A549 (cell line): ENCODE measurements at regions not wholly inside any gene's neighbourhood (a gene's known extent, or its start where the extent isn't known, plus 50 kb on each side); places are given as distances from the start of the nearest gene placed in this dataset.
A peak's percentile ranks its signal among the peaks of the same experiment; 100 is the strongest.

Experiments used
- ATAC-seq, 2 experiments: fragments of 200-7000 bp in 1 of 2; fragments of >200 bp in 1 of 2; cut with Nextera tagmentation in 1 of 2; cut with Tn5 transposase in 1 of 2; 3 replicates each; pipeline versions ENCODE4 v1.8.0 to v1.9.1; 2018 to 2020; ENCODE audit warnings: mild to moderate bottlenecking in 1 of 2, moderate library complexity in 1 of 2
- CTCF ChIA-PET: fragments of 300-600 bp; sonication (Branson Sonifier 250); formaldehyde crosslinking; extraction: SDS; loops from one replicate; lab custom pipeline; 2021; ENCODE audit warnings: antibody characterized with exemption, inconsistent platforms; lab: Yijun Ruan, JAX
- POLR2A ChIA-PET: fragments of 350-600 bp; formaldehyde crosslinking; extraction: SDS; loops from one replicate; lab custom pipeline; 2021; ENCODE audit warnings: antibody characterized with exemption, inconsistent platforms; lab: Yijun Ruan, JAX
- DNase-seq, 2 experiments: peaks; one replicate each; pipeline versions ENCODE4 v3.0.0 to v3.0.0-alpha.2; 2011 to 2016; ENCODE audit warnings: low read depth in 1 of 2, low spot score in 1 of 2
- FAIRE-seq: peaks from 2 replicates; lab custom pipeline; 2011; peaks lifted over from hg19 to GRCh38; lab: Jason Lieb, UNC
- H3K27ac ChIP-seq, 2 experiments: fragments of >200 bp; sonication (Bioruptor Twin); formaldehyde crosslinking; 3 replicates each; pipeline ENCODE4 v1.5.1; 2016 to 2017
- H3K4me1 ChIP-seq: fragments of >200 bp; sonication (Bioruptor Twin); formaldehyde crosslinking; 3 replicates; pipeline ENCODE4 v1.6.1; 2016
- H3K4me2 ChIP-seq: fragments of >200 bp; sonication (Bioruptor Twin); formaldehyde crosslinking; 3 replicates; pipeline ENCODE4 v1.6.1; 2016
- H3K4me3 ChIP-seq: fragments of >200 bp; sonication (Bioruptor Twin); formaldehyde crosslinking; 3 replicates; pipeline ENCODE4 v1.5.1; 2016
- H3K9me3 ChIP-seq: fragments of >200 bp; sonication (Bioruptor Twin); formaldehyde crosslinking; 3 replicates; pipeline ENCODE4 v1.6.1; 2016
- ATOH8 ChIP-seq: fragments of 250-450 bp; sonication (Bioruptor Pico); IDR thresholded peaks from 2 replicates; pipeline ENCODE4 v1.5.0; 2020; ENCODE audit warnings: low read depth, mild to moderate bottlenecking, moderate library complexity
- BCL3 ChIP-seq: fragments of >200 bp; sonication (Bioruptor Twin); formaldehyde crosslinking; IDR thresholded peaks from 3 replicates; pipeline ENCODE4 v1.6.1; 2016
- CBX8 ChIP-seq: fragments of 200-600 bp; sonication (generic); IDR thresholded peaks from 2 replicates; pipeline ENCODE4 v1.6.1; 2016
- CHD2 ChIP-seq: fragments of 150-350 bp; IDR thresholded peaks from 2 replicates; pipeline ENCODE4 v1.6.1; 2014; ENCODE audit warnings: low read length; ENCODE audit not compliant: partially characterized antibody
- CTCF ChIP-seq: fragments of >200 bp; sonication (Bioruptor Twin); formaldehyde crosslinking; IDR thresholded peaks from 3 replicates; pipeline ENCODE4 v1.5.1; 2016
- ESRRA ChIP-seq: fragments of 150-350 bp; IDR thresholded peaks from 2 replicates; pipeline ENCODE4 v1.6.1; 2014; ENCODE audit warnings: mild to moderate bottlenecking, low read length, borderline replicate concordance
- FOSL2 ChIP-seq, 2 experiments: fragments of 450-650 bp in 1 of 2; fragments of >200 bp in 1 of 2; sonication (Bioruptor Twin) in 1 of 2; formaldehyde crosslinking; IDR thresholded peaks; 2 replicates each; pipeline versions ENCODE4 v1.5.0 to v1.6.1; 2016 to 2020; ENCODE audit warnings: mild to moderate bottlenecking in 1 of 2, moderate library complexity in 1 of 2
- HES2 ChIP-seq: fragments of >200 bp; sonication (Bioruptor Twin); formaldehyde crosslinking; IDR thresholded peaks from 2 replicates; pipeline ENCODE4 v1.6.1; 2016
- HEYL ChIP-seq: fragments of 250-450 bp; sonication (Bioruptor Pico); IDR thresholded peaks from 2 replicates; pipeline ENCODE4 v1.8.0; 2021; ENCODE audit warnings: mild to moderate bottlenecking, moderate library complexity
- HOXB5 ChIP-seq: fragments of 250-450 bp; sonication (Bioruptor Pico); IDR thresholded peaks from 2 replicates; pipeline ENCODE4 v1.5.0; 2020; ENCODE audit warnings: mild to moderate bottlenecking, moderate library complexity
- JUN ChIP-seq, 2 experiments: fragments of >200 bp; sonication (Bioruptor Twin); formaldehyde crosslinking; IDR thresholded peaks; 2 replicates in 1 of 2; 3 replicates in 1 of 2; pipeline ENCODE4 v1.6.1; 2016 to 2017
- KDM1A ChIP-seq: fragments of 200-600 bp; sonication (generic); IDR thresholded peaks from 2 replicates; pipeline ENCODE4 v1.6.1; 2016; ENCODE audit warnings: low read depth, mild to moderate bottlenecking
- KDM5A ChIP-seq: fragments of 200-600 bp; sonication (generic); IDR thresholded peaks from 2 replicates; pipeline ENCODE4 v1.6.1; 2016; ENCODE audit warnings: antibody characterized with exemption, mild to moderate bottlenecking
- MAFK ChIP-seq: fragments of 450-650 bp; IDR thresholded peaks from 2 replicates; pipeline ENCODE4 v1.6.1; 2014; ENCODE audit not compliant: partially characterized antibody
- MAZ ChIP-seq: fragments of 150-350 bp; IDR thresholded peaks from 2 replicates; pipeline ENCODE4 v1.6.1; 2014; ENCODE audit warnings: antibody characterized with exemption, low read depth, low read length, borderline replicate concordance
- MYC ChIP-seq: IDR thresholded peaks from 2 replicates; pipeline ENCODE4 v1.6.1; 2012; ENCODE audit warnings: mild to moderate bottlenecking, inconsistent platforms, low read length, improper control_type of control experiment, borderline replicate concordance
- NR3C1 ChIP-seq: fragments of >200 bp; sonication (Bioruptor Twin); formaldehyde crosslinking; IDR thresholded peaks from 3 replicates; pipeline ENCODE4 v1.6.1; 2017
- PBX3 ChIP-seq: IDR thresholded peaks from 2 replicates; pipeline ENCODE4 v1.6.1; 2012
- PHF8 ChIP-seq: fragments of 200-600 bp; sonication (generic); IDR thresholded peaks from 2 replicates; pipeline ENCODE4 v1.6.1; 2016; ENCODE audit warnings: low read depth, mild to moderate bottlenecking, antibody characterized with exemption, moderate library complexity, borderline replicate concordance
- POLR2A ChIP-seq: IDR thresholded peaks from 2 replicates; pipeline ENCODE4 v1.6.1; 2012; ENCODE audit warnings: mild to moderate bottlenecking, low read length
- RFX5 ChIP-seq: fragments of 450-650 bp; IDR thresholded peaks from 2 replicates; pipeline ENCODE4 v1.7.1; 2014; ENCODE audit warnings: antibody characterized with exemption, mild to moderate bottlenecking, moderate library complexity
- SREBF2 ChIP-seq: fragments of 450-650 bp; IDR thresholded peaks from 2 replicates; pipeline ENCODE4 v1.6.1; 2014; ENCODE audit warnings: mild to moderate bottlenecking, moderate library complexity
- USF2 ChIP-seq: fragments of 450-650 bp; IDR thresholded peaks from 2 replicates; pipeline ENCODE4 v1.6.1; 2014; ENCODE audit warnings: antibody characterized with exemption
- ZC3H11A ChIP-seq: fragments of 450-650 bp; IDR thresholded peaks from 2 replicates; pipeline ENCODE4 v1.6.1; 2014; ENCODE audit warnings: antibody characterized with exemption, mild to moderate bottlenecking
- ZFP36 ChIP-seq: fragments of 450-650 bp; IDR thresholded peaks from 2 replicates; pipeline ENCODE4 v1.6.1; 2014; ENCODE audit warnings: borderline replicate concordance; ENCODE audit not compliant: partially characterized antibody
- WGBS: methylation state at CpG from one replicate; pipeline ENCODE4 v1.1.6; 2017; ENCODE audit errors: missing lambda C conversion rate; 5-methylcytosine and 5-hydroxymethylcytosine counted together

- TF ChIP-seq USF2 (no peak), MYC (no peak), HES2 (no peak), CBX8 (no peak), HEYL (CRISPR knock-in tag) (no peak), RFX5 (no peak), HOXB5 (CRISPR knock-in tag) (no peak), NR3C1 (no peak), ZFP36 (no peak), MAZ (no peak), FOSL2 (IDR thresholded peaks at IDR 0.05) (no peak), FOSL2 (CRISPR knock-in tag; IDR thresholded peaks at IDR 0.05) (no peak), SREBF2 (no peak), ATOH8 (CRISPR knock-in tag) (no peak), PHF8 (no peak), ESRRA (no peak), KDM1A (no peak)
- Histone ChIP-seq H3K4me1 (no peaks in the 10 kb centered on the region), H3K27ac (no peak overlapping the region), H3K9me3 (no peaks in the 10 kb centered on the region), H3K4me3 (no peak overlapping the region), H3K4me2 (no peak overlapping the region)
- peak; percentile 76 for FAIRE-seq
- no peak for ATAC-seq
- DNase-seq, result no peak
- 89% methylated on average over 1 of the region's 1 CpG for WGBS
- CTCF ChIA-PET, result no interaction called here
- POLR2A ChIA-PET, result no interaction called here
Observed at GRCh38 chr15:91400481-91400880, 300.4 kb downstream of the SV2B start.

GRCh38 chr15:91407269-91407889 lies 307.3 kb downstream of the SV2B start:
- Histone ChIP-seq H3K4me3 (no peak overlapping the region), H3K27ac (no peak overlapping the region), H3K4me2 (no peak overlapping the region), H3K9me3 (no peaks in the 10 kb centered on the region), H3K4me1 (no peaks in the 10 kb centered on the region)
- WGBS, result 21% methylated on average over 4 of the region's 4 CpGs
- FAIRE-seq, result peak; percentile 93
- DNase-seq, result peak in 1 of 2 experiments; percentile 35
- CTCF ChIA-PET, result no interaction called here
- POLR2A ChIA-PET, result no interaction called here
- ATAC-seq, result peak; percentile 78 to 83
- TF ChIP-seq FOSL2 (IDR thresholded peaks at IDR 0.05) (no peak), FOSL2 (CRISPR knock-in tag; IDR thresholded peaks at IDR 0.05) (peak; percentile 31; the same call in 1 of the 2 replicates), HES2 (no peak)

- ATAC-seq (no peak), FAIRE-seq (no peak), DNase-seq (no peak)
- no peaks in the 10 kb centered on the region for H3K9me3 ChIP-seq
- CTCF ChIA-PET, result interaction anchor here (0.9 kb wide), 1 partner anchor 23 kb away, joined by 3 read pairs; no protein-coding TSS in a partner anchor
- H3K4me3 ChIP-seq, result no peak overlapping the region
- H3K27ac ChIP-seq, result no peak overlapping the region
- WGBS, result 33% methylated on average over 9 of the region's 9 CpGs
- no peaks in the 10 kb centered on the region for H3K4me1 ChIP-seq
- POLR2A ChIA-PET, result no interaction called here
- no peak overlapping the region for H3K4me2 ChIP-seq
- TF ChIP-seq CTCF, result no peak
- TF ChIP-seq USF2, result no peak
- no peak for TF ChIP-seq JUN (IDR thresholded peaks at IDR 0.05)
- no peak for TF ChIP-seq PBX3
- no peak for TF ChIP-seq ZC3H11A
- no peak for TF ChIP-seq POLR2A
- TF ChIP-seq BCL3, result no peak
- TF ChIP-seq MAFK, result no peak
- no peak for TF ChIP-seq KDM5A
- no peak for TF ChIP-seq CHD2
Observed at GRCh38 chr15:91408476-91409076, 308.5 kb downstream of the SV2B start.
